ENCODE measurements at regions not wholly inside any gene's neighbourhood (a gene's known extent, or its start where the extent isn't known, plus 50 kb on each side); places are given as distances from the start of the nearest gene placed in this dataset.

DNA sequence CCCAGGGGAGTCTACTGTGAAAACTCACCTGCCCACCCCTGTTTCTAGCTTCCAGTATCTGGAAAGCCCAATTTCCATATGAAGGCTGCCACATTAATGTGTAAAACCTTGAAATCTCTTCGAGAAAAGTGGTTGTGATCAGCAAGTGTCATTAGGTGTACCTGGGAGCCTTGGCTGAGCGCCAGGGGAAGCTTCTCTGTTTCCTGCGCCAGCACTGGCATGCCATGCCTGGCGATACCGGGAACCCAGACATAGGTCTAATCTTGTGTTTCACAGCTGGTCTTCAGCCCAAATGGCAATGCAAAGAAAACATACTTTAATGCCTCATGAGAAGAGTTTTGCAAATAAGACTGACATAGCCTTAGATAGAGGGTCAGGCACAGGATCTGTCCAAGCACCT is 101.6 kb downstream of the TENT4A start:
- no peak for DNase-seq (ENCODE audit: low spot score)
- Histone ChIP-seq H3K27ac (no peak overlapping the region), H3K27me3 (no peaks in the 10 kb centered on the region), H3K4me3 (no peak overlapping the region), H3K36me3 (no peaks in the 10 kb centered on the region), H3K9me3 (no peaks in the 10 kb centered on the region), H3K4me1 (no peaks in the 10 kb centered on the region)
- no peak for TF ChIP-seq CTCF (IDR thresholded peaks at IDR 0.05)

DNA sequence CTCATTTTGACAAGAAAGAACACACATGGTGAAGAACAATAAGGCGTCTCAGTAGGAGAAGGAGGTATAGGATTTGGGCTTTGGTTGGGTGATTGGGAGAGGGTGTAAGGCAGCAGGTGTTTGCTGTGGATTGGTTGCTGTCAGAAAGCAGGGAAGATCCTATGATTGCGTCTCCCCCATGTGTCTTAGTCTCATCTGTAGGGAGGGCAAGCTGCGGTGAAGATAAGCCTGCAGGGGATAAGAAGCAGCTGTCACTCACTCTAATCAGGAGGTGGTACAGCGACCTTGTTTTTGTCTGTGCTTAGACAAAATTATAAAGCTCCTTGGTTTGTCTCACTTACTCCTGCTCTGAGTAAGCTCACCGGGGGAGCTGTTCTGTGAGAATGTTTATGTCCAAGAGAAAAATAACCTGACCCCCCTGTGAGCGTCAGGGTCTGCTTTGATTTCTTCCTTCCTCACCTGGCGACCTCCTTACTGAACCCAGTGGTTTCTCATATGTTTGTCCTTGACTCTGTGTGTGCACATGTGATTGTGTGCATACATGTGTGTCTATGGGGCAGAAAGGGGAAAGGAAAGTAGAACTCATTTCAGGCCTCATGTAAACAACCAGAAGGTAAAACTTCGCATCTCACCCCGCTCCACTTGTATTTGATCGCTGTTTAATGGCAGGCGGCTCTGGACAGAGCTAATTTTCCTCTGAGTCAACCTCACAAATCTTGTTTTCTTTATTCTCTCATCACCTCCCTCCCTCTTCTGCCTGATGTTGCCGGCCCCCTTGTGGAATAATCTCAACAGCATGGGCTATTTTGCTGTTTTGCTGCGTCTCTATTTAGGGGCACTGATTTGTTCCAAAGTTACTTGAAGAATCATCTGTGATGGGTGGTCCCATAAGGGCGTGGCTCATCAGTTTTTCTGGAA is 105.6 kb downstream of the TENT4A start:
- H3K9me3 ChIP-seq: peaks cover 0 to 17% of the 10 kb centered on the region in 2 donors
- TF ChIP-seq CTCF (IDR thresholded peaks at IDR 0.05): no peak
- no peak overlapping the region for H3K27ac ChIP-seq
- no peaks in the 10 kb centered on the region for H3K4me1 ChIP-seq
- DNase-seq (ENCODE audit: low spot score): no peak
- no peaks in the 10 kb centered on the region for H3K36me3 ChIP-seq
- no peaks in the 10 kb centered on the region for H3K27me3 ChIP-seq
- H3K4me3 ChIP-seq: no peak overlapping the region

- Histone ChIP-seq H3K27ac (no peak overlapping the region), H3K4me1 (no peaks in the 10 kb centered on the region), H3K27me3 (no peaks in the 10 kb centered on the region), H3K9me3 (peaks cover 0 to 17% of the 10 kb centered on the region in 2 donors), H3K36me3 (no peaks in the 10 kb centered on the region), H3K4me3 (no peak overlapping the region)
- DNase-seq (ENCODE audit: low spot score): no peak
- TF ChIP-seq CTCF (IDR thresholded peaks at IDR 0.05): no peak
Observed at GRCh38 chr5:6819521-6819920, 106.3 kb downstream of the TENT4A start.

- Histone ChIP-seq H3K27me3 (no peaks in the 10 kb centered on the region), H3K27ac (no peak overlapping the region), H3K4me1 (no peaks in the 10 kb centered on the region), H3K9me3 (peaks cover 0 to 17% of the 10 kb centered on the region in 2 donors), H3K36me3 (no peaks in the 10 kb centered on the region), H3K4me3 (no peak overlapping the region)
- no peak for DNase-seq (ENCODE audit: low spot score)
- TF ChIP-seq CTCF (IDR thresholded peaks at IDR 0.05): peak in 1 of 2 donors; percentile 54
Observed at GRCh38 chr5:6820851-6821479, 107.7 kb downstream of the TENT4A start.

DNA sequence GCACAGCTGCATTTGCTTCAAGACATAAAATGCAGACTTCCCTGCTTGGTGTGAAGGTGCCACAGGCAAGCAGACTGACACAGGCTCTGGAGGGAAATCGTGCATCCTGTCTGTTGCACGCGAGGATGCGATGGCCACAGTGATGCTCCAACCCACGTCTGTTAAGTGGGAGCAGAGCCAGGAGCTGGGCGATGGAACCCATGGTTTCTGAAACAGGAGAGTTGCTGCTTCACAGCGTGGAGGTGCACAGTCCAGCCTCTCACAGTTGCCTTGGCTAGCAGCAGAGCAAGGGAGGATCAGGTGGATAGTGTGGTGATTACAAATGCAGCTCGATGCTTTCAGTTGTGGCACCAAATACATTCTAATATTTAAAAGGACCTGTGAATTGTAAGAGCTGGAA is 108.8 kb downstream of the TENT4A start:
- DNase-seq (ENCODE audit: low spot score): no peak
- no peak overlapping the region for H3K4me3 ChIP-seq
- no peaks in the 10 kb centered on the region for H3K36me3 ChIP-seq
- no peak overlapping the region for H3K27ac ChIP-seq
- peaks cover 0 to 17% of the 10 kb centered on the region in 2 donors for H3K9me3 ChIP-seq
- TF ChIP-seq CTCF (IDR thresholded peaks at IDR 0.05): no peak
- H3K27me3 ChIP-seq: no peaks in the 10 kb centered on the region
- H3K4me1 ChIP-seq: no peaks in the 10 kb centered on the region

All from right atrium auricular region (tissue), 2 donors.